Hepatocyte (in vitro differentiated cells): ENCODE measurements at regions not wholly inside any gene's neighbourhood (a gene's known extent, or its start where the extent isn't known, plus 50 kb on each side); places are given as distances from the start of the nearest gene placed in this dataset.

Experiments used
- CTCF ChIP-seq: fragments of 200-600 bp; sonication (generic); IDR thresholded peaks from 2 replicates; pipeline ENCODE4 v1.5.1; 2016; ENCODE audit warnings: antibody characterized with exemption, mild to moderate bottlenecking; ENCODE audit not compliant: poor library complexity
- EZH2 ChIP-seq: fragments of 200-600 bp; sonication (generic); IDR thresholded peaks from 2 replicates; pipeline ENCODE4 v1.6.1; 2016; ENCODE audit warnings: antibody characterized with exemption, mild to moderate bottlenecking, borderline replicate concordance

GRCh38 chr6:78300885-78301284 lies 566.5 kb upstream of the IRAK1BP1 start:
- TF ChIP-seq CTCF (no peak), EZH2 (no peak)
